K562 (cell line): ENCODE measurements at regions not wholly inside any gene's neighbourhood (a gene's known extent, or its start where the extent isn't known, plus 50 kb on each side); places are given as distances from the start of the nearest gene placed in this dataset.

ENCODE experiments used
- ATAC-seq: fragments of 200-7000 bp; cut with Tn5 transposase; 3 replicates; pipeline ENCODE4 v1.9.1; 2020; ENCODE audit warnings: moderate library complexity
- BruUV-seq: library from RNA; stranded (reverse); fragments of 400-500 nt; replicated peaks from 2 replicates; lab custom pipeline; 2021; lab: Mats Ljungman, UMichigan
- CTCF ChIA-PET: fragments of 300-600 bp; formaldehyde crosslinking; extraction: SDS; loops from one replicate; lab custom pipeline; 2021; ENCODE audit warnings: low intra/inter-chr PET ratio; lab: Yijun Ruan, JAX
- POLR2A ChIA-PET: fragments of 300-600, 350-650 bp; sonication (Branson Sonifier 250); formaldehyde crosslinking; extraction: SDS; loops from one replicate; lab custom pipeline; 2021; ENCODE audit warnings: antibody characterized with exemption, inconsistent platforms; lab: Yijun Ruan, JAX
- DNase-seq, 4 experiments: peaks; one replicate each; pipeline versions ENCODE4 v3.0.0 to v3.0.0-alpha.2; 2011 to 2018; ENCODE audit warnings: low spot score in 3 of 4, mixed read lengths in 3 of 4; ENCODE audit errors: extremely low read depth in 1 of 4
- FAIRE-seq: peaks from 2 replicates; lab custom pipeline; 2011; peaks lifted over from hg19 to GRCh38; lab: Jason Lieb, UNC
- H2AFZ ChIP-seq: 2 replicates; pipeline ENCODE4 v1.6.0; 2011; ENCODE audit warnings: low read depth, low read length, control low read depth, inconsistent platforms
- H3K27ac ChIP-seq: fragments of 200-600 bp; 3 replicates; pipeline ENCODE4 v1.8.0; 2011; ENCODE audit warnings: low read depth, mild to moderate bottlenecking, control low read depth, inconsistent platforms, low read length, moderate library complexity, mixed read lengths; ENCODE audit errors: extremely low read depth
- H3K27me3 ChIP-seq, 2 experiments: fragments of 300-600 bp in 1 of 2; 2 replicates in 1 of 2; 3 replicates in 1 of 2; pipeline versions ENCODE4 v1.6.0 to v1.8.0; 2011; ENCODE audit warnings: inconsistent platforms in 2 of 2, low read length in 2 of 2, mild to moderate bottlenecking in 1 of 2, mixed read lengths in 1 of 2, moderate library complexity in 1 of 2; ENCODE audit not compliant: control insufficient read depth in 2 of 2, insufficient read depth in 2 of 2
- H3K36me3 ChIP-seq: fragments of 300-600 bp; 3 replicates; pipeline ENCODE4 v1.8.0; 2011; ENCODE audit warnings: mild to moderate bottlenecking, low read length, inconsistent platforms; ENCODE audit not compliant: control insufficient read depth, insufficient read depth
- H3K4me1 ChIP-seq, 2 experiments: fragments of 200-600 bp in 1 of 2; replicated peaks in 1 of 2; 2 replicates in 1 of 2; 3 replicates in 1 of 2; pipeline versions ENCODE4 v1.5.1 to v1.8.0; 2011; ENCODE audit warnings: inconsistent platforms in 2 of 2, low read length in 2 of 2, mild to moderate bottlenecking in 1 of 2, mixed read lengths in 1 of 2, moderate library complexity in 1 of 2; ENCODE audit not compliant: control insufficient read depth in 2 of 2, insufficient read depth in 2 of 2
- H3K4me2 ChIP-seq: 2 replicates; pipeline ENCODE4 v1.6.1; 2011; ENCODE audit warnings: low read length, control low read depth, inconsistent platforms, mixed read lengths; ENCODE audit not compliant: insufficient read depth
- H3K4me3 ChIP-seq: fragments of 200-600 bp; sonication (generic), shearing (Covaris generic); 2 replicates; pipeline ENCODE4 v1.5.1; 2016; ENCODE audit warnings: control low read depth, inconsistent platforms
- H3K79me2 ChIP-seq: fragments of 200-600 bp; 3 replicates; pipeline ENCODE4 v1.8.0; 2011; ENCODE audit warnings: low read length, inconsistent platforms; ENCODE audit not compliant: control insufficient read depth, insufficient read depth
- H3K9ac ChIP-seq, 2 experiments: 2 replicates each; pipeline versions ENCODE4 v1.6.0 to v1.6.1; 2011; ENCODE audit warnings: low read depth in 2 of 2, low read length in 2 of 2, control low read depth in 1 of 2, inconsistent platforms in 1 of 2, mild to moderate bottlenecking in 1 of 2, mixed read lengths in 1 of 2; ENCODE audit not compliant: insufficient read depth in 1 of 2
- H3K9me1 ChIP-seq: one replicate; pipeline ENCODE4 v1.6.0; 2011; ENCODE audit warnings: inconsistent platforms, mild to moderate bottlenecking, low read length, moderate library complexity; ENCODE audit not compliant: control insufficient read depth, insufficient read depth
- H3K9me3 ChIP-seq: replicated peaks from 2 replicates; pipeline ENCODE4 v1.5.1; 2011; ENCODE audit warnings: low read depth, low read length, inconsistent platforms; ENCODE audit not compliant: control insufficient read depth, insufficient read depth
- H4K20me1 ChIP-seq: replicated peaks from 2 replicates; pipeline ENCODE4 v1.6.1; 2011; ENCODE audit warnings: low read length, inconsistent platforms, mixed read lengths; ENCODE audit not compliant: control insufficient read depth, insufficient read depth
- CREB1 ChIP-seq, 2 experiments: sonication (generic) in 1 of 2; formaldehyde crosslinking in 1 of 2; IDR thresholded peaks; 2 replicates each; pipeline versions ENCODE4 v1.6.1 to v1.8.0; 2012 to 2022; ENCODE audit warnings: inconsistent platforms in 1 of 2, mild to moderate bottlenecking in 1 of 2, missing genetic modification reagents in 1 of 2, moderate library complexity in 1 of 2
- NR1H2 ChIP-seq: sonication (generic); formaldehyde crosslinking; IDR thresholded peaks from 2 replicates; pipeline ENCODE4 v1.4.0; 2020; ENCODE audit warnings: mild to moderate bottlenecking, missing genetic modification reagents
- POU5F1 ChIP-seq: fragments of 150-350 bp; IDR thresholded peaks from 2 replicates; pipeline ENCODE4 v1.6.1; 2014; ENCODE audit warnings: borderline replicate concordance, low read length, low read depth, mild to moderate bottlenecking; ENCODE audit not compliant: partially characterized antibody
- SREBF1 ChIP-seq: fragments of 150-350 bp; IDR thresholded peaks from 2 replicates; pipeline ENCODE4 v1.6.1; 2014; ENCODE audit warnings: antibody characterized with exemption, low read depth, low read length, borderline replicate concordance
- SRF ChIP-seq, 2 experiments: fragments of 250-450, 450-650 bp in 1 of 2; sonication (Bioruptor Pico) in 1 of 2; sonication (generic) in 1 of 2; formaldehyde crosslinking; IDR thresholded peaks; 2 replicates each; pipeline versions ENCODE4 v1.5.0 to v1.5.1; 2020 to 2022; ENCODE audit warnings: mild to moderate bottlenecking in 1 of 2, missing genetic modification reagents in 1 of 2
- WGBS: fragments of 100-300 bp; shearing (Covaris generic); methylation state at CpG from one replicate; pipeline ENCODE4 v1.1.6; 2016; ENCODE audit warnings: low coverage, mixed read lengths; ENCODE audit not compliant: insufficient coverage; ENCODE audit errors: missing lambda C conversion rate; 5-methylcytosine and 5-hydroxymethylcytosine counted together
- in situ Hi-C: fragments of 300-500 bp; cut with MboI; formaldehyde crosslinking; loops from 4 replicates; pipeline ENCODE4 v1.15.0; 2018; ENCODE audit warnings: inconsistent platforms, mixed read lengths
- intact Hi-C: fragments of 100-400 bp; cut with micrococcal nuclease; formaldehyde crosslinking; loops from 2 replicates; pipeline ENCODE4 v1.14.2; 2022

DNA sequence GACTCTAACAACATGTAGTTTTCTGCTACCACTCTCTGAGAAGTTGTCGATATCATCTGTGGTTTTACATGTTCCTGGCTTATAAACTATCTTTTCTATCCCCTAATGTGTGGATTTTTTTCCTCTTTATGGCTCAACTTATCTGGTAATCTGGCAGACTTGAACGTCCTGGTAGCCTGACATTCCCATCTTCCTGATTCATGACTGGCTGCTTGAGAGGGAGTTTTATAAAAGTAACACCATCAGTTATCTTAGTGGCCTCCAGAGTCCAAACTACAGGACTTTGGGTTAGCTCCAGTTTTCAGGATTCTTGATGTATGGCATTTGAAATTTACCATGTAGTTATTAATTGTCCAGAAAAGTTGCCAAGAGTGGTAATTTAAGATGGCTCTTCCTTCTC lies 174.0 kb upstream of the GULP1 start (continued):
- TF ChIP-seq SRF (CRISPR knock-in tag; IDR thresholded peaks at IDR 0.05) (no peak), POU5F1 (no peak), NR1H2 (CRISPR knock-in tag) (no peak)
- TF ChIP-seq, all 486 proteins: peak for 0

DNA sequence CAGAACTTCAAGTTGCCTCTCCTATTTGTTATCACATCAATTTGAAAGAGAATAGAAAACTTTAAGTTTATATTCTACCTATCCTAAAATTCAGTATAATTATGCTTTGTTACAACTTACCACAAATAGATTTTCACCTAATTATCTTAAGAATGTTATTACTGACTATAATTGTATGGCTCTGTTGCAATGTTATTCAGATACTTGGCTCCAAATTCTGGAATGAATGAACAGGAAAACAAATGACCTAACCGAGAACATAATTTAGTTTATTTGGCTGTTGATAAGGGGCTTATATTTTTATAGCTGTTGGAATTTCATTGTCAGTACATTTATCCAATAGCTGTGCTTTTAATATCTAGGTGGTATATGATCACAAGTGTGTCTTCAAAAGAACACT lies 173.2 kb upstream of the GULP1 start:
- Histone ChIP-seq H3K27me3 (no peaks in the 10 kb centered on the region), H3K4me3 (no peak overlapping the region), H3K9me3 (no peaks in the 10 kb centered on the region), H4K20me1 (no peaks in the 10 kb centered on the region), H3K4me1 (0 out of 5 replicates have a peak, but pooled peaks cover 0 to 3% of the 10 kb centered on the region in 2 experiments), H3K27ac (no peak overlapping the region), H3K36me3 (no peaks in the 10 kb centered on the region), H3K9ac (no peak overlapping the region), H3K79me2 (no peaks in the 10 kb centered on the region), H3K4me2 (no peak overlapping the region), H2AFZ (no peak overlapping the region), H3K9me1 (no peaks in the 10 kb centered on the region)
- ATAC-seq = no peak
- POLR2A ChIA-PET = no interaction called here
- CTCF ChIA-PET = no interaction called here
- no peak for FAIRE-seq
- no TSS peak for BruUV-seq
- TF ChIP-seq CREB1 (IDR thresholded peaks at IDR 0.05) (no peak), CREB1 (CRISPR knock-in tag; IDR thresholded peaks at IDR 0.05) (no peak), SREBF1 (no peak)
- DNase-seq = no peak
- in situ Hi-C loops (no loop called here), intact Hi-C loops (no loop called here)
- 0% methylated on average over 1 of the region's 1 CpG for WGBS
